DMS153 treated with DMSO at 0.1 percent for 48 hours (cell line): ENCODE measurements at regions not wholly inside any gene's neighbourhood (a gene's known extent, or its start where the extent isn't known, plus 50 kb on each side); places are given as distances from the start of the nearest gene placed in this dataset.
"Not testable (repeated sequence)": the region's sequence is repeated elsewhere in the genome, so short reads cannot be mapped to it uniquely, and the experiment has no call there.

ENCODE experiments used
- DNase-seq: peaks from one replicate; lab custom pipeline; 2025; ENCODE audit not compliant: unreplicated experiment; lab: John Stamatoyannopoulos, UW

DNA sequence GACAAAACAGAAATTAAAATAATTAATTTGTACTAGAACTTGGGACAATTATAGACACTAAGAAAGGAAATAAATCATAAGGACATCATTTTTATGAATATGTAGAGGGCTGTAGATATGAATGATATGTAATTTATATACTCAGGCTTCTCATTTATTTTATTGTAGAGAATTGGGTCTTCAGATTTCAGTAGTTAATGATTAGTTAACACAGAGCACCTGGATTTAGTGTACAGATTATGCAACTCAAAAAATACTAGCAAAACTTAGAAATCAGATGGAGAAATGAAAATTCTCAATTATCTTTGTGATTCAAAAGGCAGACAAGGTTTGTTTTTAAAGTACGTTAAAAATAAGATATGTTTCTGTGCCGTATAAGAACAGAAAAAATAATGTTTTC is 1311.7 kb upstream of the SLC39A10 start:
- DNase-seq, result no peak

DNA sequence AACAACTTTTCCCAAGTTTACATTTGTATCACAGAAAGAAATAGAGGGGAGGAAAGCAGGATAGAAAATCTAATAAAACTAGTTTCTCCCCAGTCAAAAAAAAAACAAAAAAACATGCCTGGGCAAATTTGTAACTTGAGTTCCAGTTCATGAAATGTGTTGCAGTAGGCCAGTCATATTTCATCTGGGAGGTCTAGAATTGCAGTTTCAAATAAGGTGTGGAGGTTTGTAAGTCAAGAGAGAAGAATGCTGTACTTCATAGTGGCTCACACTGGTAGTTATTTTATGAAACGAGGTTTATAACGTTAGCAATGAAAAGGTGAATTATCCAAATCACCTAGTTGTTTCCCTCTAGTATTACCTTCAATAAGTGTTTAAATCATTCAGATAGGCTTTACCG is 1313.9 kb upstream of the SLC39A10 start:
- DNase-seq, result no peak

DNA sequence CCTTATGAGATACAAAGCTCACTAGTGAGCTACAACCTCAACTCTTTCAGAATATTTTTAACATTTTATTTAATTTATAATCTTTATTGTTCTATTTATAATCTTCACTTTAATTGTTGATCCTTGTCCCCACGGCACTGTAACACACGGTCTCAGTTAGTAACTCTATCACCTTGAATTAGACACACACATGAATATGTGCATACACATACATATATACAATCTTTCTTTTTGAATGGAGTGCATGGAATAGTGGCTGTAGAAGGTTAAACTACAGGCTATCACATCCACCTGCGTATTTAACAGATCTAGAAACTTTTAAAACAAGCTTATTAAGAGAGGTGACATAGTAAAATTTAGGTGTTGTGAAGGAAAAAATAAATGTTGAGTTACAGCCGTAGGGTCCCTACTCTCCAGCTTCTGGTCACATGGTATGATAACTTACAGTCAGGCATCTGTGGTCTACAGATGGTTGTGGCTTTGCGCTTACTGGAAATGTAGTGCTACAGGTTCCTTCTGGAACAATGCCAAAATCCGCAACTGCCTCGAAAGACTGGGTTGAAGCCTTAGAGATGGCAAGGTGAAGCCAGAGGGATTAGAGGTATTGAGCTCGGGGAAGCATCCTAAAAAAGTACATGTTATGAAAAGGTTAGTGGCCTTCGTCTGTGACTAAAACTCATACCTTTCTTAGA is 1324.1 kb upstream of the SLC39A10 start:
- DNase-seq, result no peak

DNA sequence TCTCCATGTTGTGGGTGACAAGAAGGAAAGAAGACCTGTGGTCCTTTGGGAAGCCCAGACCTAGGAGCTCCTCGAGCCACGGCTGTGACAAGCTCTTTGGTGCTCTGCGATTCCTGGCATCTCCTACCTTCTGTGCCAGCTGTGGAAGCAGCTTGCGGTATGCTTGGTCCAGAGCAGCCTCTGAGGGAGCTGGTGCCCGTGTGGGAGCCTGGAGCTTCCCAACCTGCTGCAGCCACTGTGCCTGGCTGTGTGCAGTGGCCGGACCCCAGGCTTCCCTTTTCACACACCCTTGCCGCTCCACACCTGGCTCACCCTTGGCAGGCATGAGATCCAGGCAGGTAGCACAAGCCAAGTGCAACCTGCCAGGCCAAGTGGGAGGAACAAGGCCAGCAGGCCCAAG is 1328.6 kb upstream of the SLC39A10 start:
- DNase-seq, result no peak

DNA sequence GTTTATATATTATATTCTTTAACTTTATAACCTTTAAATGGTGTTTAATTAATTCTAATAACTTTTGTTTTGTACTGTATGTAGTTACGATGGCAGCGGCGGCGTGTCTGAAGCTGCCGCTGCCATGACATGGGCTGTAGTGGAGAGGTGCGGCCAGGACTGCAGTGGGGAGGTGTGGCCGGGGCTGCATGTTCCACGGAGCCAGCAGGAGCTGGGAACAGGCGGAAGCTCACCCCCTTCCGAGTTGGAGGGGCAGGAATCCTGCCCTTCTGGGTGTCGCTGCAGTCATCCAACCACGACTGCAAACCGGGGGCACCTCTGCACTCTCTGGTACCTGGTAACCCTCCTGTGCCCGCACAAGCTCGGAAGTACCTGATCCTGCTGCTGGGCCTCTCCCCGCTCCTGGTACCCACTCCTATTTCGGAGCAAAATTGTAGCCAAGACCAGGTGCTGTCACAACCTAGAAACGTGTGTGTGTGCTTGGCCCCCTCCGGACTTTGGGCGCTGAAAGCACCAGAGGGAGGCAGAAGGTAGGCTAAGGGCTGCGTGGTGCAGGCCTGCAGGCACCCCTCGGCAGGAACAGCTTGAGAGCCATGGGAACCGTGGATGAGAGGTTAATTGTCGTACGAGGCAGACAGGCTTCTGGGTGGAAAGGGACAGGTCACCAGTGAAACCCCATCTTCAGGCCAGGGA is 1329.7 kb upstream of the SLC39A10 start:
- DNase-seq, result no peak

DNA sequence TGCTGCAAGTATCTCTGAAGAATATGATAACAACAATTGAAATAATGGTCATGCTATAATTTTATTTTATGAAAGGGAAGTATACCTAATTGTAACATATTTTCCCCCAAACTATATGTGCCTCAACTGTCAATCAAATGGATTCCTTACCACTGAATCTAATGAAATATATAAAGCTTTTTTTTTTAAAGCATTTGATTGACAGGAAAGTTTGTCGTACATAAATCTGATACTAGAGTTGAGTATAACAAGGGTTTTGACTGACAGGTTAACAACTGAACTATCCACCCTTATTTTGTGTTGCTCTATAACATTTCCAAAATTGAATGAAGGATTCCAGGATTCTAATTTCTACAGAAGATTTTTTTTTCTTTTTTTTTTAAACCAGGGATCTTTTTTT is 1333.3 kb upstream of the SLC39A10 start:
- DNase-seq, result no peak

DNA sequence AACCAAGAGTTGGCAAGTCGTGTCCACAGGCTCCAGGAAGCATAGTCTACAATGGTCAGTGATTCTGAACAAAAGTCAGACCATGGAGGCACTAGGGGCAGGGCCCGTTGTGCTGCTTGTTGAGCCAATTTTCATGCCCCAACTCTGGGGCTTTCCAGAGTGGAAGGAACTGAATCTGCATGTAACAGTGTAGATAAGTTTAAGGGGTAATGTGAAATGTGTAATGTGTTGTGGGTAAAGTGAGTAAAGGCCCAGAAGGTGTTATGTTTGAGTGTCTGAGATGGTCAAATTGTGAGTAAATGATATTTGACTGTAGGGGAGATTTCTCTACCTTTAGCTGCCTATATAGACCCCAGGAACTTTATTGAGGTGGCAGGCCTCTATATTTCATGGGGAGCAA is 1336.5 kb upstream of the SLC39A10 start:
- DNase-seq, result no peak

DNA sequence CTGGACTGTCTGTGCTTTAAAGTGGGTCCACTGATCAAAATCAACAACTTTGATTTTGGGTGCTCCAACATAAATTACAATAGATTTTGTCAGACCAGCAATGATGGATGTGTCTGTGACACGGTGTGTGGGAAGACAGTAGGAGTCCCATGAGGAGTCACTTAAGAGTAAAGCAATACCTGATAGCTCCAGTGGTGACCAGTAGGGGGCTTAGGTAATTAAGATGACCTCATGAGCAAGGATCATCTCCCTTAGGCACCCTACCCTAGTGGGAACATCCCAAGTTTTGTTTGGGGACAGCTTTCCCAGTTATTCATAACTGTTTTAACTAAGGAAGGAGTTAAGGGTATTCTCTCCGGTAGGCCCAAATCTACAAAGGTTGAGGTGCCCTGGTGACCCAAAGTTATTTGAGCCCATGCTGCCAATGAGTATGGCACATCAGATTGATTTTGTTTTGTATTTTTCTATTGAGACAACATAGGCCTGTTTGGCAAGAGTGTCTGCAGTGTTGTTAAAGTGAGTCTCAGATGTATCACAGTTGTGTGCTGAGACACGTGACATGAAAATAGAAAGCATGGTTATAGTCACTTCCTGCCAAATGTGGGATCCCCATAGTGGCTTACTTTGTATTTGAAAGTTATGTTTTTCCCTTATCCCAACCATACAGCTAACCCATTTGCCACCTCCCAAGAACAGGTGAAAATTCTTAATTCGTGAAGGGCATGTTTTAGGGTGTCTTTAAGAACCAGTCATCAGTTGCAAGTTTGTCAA is 1337.6 kb upstream of the SLC39A10 start:
- DNase-seq, result no peak

DNA sequence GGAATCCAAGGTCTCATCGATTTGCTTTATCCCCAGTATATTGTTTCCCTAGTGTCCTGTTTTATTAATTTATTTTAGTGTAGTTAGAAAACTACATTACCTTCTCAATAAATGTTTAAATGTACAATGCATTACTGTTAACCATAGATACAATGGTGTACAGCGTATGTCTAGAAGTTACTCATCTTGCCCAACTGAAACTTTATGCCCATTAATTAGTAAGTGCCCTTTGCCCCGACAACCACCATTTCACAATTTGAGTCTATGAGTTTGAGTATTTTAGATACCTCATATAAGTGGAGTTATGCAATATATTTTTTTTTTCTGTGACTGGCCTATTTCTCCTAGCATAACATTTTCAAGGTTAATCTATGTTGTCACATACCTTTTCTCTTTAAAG is 1343.0 kb upstream of the SLC39A10 start:
- no peak for DNase-seq

DNA sequence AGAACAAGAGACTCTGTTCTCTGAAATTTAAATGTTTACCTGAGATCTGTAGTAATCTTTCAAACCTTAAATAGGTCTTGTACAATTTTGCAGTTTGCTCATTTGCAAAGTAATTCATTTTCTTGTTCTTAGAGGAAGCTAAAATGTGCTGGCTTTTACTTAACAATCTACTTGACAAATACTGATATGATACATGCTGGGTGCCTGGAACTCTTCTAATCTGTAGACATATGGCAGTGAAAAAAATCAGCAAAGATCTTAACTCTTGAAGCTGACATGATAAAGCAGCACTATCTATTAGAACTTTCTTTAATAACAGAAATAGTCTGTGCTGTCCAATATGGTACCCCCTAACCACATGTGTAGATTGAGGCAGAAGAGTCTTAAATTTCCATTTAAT is 1352.8 kb upstream of the SLC39A10 start:
- no peak for DNase-seq

DNA sequence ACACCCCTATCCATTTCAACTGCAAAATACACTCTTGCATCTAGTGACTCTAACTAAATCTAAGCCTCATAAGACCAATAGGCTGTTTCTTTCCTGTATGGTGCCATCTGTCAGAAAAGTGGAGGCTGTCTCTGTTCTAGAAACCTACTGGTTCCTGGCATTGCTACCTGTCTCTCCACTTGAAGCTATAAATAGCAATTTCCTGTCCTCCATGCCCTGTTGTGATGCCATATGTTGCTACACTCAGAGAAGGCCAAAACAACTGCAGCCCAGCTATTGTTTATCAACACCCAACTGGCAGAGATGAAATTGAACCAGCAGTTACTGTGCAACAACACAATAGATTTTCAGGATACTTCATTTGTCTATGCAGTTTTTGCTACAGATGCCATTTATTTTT is 1355.1 kb upstream of the SLC39A10 start:
- DNase-seq, result peak; percentile 48

DNA sequence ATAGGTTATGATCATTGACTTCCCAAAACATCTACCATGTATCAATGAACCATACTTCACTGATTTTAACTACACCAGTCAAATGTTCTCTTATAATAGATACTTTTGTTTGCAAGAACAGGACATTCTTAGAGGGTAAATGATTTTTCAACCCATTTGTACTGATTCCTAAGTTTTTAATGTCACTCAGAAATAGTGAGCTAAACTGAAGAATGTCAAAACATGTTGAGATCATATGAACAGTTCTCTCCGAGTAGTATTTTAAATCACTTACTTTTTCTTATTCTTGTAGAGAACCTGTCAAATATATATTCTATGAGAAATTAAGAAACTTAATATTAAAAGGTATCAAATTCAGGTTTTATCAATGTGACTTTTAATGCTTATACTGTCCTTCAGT is 1362.9 kb upstream of the SLC39A10 start:
- no peak for DNase-seq

DNA sequence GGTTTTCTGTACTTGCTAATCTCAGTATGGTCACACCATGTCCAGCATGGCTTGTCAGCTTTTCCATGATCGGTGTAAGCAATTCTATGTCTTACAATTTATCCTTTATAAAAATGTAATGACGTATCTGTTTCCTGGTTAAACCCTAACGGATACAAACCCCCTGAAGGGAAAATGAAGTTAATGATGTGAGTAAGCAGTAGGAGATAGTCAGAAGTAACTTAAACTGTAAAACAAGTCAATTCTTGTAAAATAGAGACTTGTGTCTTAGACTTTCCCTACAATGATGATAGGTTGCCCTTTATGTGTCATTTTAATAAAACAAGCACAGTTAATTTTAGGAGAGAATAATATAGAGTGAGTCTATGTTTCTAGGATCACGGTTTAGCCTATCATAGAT is 1365.9 kb upstream of the SLC39A10 start:
- no peak for DNase-seq

DNA sequence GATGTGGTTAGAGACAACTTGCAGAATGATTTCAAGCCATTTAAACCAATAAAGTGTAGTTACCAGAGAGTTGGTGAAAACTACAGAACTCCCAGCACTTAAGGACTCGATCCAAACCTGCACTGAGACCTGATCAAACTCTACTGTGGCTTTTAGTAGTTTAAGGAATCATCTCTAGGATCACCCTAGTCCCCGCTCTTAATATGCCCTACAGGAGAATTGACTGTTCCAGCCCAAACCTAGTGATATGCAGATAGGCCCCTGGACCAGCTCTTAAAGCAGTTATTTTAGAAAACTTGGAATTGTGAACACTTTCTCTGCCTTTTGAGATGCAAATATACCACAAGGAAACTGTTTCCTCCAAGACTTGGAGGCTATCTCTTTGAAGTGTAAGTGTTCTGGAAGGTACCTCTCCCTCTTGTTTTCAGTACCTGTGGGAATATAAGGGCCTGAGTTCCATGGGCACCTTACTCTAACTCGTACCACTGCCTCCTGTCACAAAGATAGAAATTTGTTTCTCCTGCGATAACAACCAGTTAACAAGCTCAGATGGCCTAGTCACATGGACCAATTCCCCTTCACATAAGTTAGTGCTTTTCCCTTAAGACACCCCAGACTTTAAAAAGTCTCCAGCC is 1367.2 kb upstream of the SLC39A10 start:
- DNase-seq, result no peak

DNA sequence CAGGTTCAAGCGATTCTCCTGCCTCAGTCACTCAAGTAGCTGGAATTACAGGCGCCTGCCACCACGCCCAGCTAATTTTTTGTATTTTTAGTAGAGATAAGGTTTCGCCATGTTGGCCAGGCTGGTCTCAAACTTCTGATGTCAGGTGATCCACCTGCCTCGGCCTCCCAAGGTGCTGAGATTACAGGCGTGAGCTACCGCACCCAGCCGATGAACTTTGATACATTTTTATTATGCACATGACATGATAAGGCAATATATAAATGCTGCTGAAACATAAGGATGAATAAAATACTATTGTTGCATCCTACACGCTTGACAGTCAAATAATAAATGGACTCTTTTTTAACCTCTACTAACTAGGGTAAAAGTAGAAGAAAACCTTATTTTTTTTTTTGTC is 1380.4 kb upstream of the SLC39A10 start:
- DNase-seq, result not testable (repeated sequence)

DNA sequence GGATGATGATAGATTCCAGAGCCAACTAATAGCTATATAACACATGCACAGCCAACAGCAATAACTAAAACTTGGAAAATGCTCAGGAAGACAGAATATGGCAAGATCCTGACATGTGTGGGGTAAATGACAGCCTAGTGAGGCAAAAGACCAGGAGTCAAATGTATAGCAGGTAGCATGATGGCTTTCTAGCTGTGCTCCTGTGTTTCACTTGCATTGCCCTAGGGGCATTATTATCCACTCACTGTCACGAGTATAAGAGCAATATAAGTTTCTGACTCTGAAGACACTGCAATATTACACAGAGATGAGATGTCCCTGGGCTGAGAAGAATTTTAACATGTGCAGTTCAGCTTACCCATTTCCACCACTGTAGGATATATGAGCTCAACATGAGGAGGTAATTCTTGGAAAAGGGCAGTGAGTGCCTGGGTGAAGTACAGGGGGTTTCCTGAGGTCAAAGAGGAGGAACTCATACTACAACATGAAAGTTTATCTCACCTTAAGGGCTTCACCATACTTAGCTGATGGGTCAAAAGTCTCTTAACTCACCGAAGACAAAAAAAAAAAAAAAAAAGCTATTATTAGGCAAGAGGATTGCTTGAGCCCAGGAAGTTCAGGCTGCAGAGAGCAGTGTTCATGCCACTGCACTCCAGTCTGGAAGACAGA is 1385.6 kb upstream of the SLC39A10 start:
- DNase-seq, result no peak

DNA sequence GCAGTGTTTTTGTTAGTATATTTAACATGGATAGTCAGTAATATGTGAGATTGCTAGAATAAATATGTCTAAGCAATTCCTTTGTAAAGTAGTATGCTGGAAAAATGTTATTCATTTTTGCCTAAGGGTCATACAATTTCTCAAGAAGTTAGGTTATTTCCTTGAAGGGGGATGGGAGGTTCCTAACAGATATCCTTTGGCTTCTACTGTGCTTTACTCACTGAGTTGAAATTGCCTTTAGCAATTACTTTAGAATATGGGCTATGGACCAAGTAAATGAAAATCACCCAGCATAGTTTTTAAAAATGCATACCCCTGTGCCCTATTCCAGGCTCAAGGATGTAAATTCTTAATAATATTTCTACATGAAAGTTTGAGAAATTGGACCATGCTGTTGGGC is 1386.4 kb upstream of the SLC39A10 start:
- no peak for DNase-seq

DNA sequence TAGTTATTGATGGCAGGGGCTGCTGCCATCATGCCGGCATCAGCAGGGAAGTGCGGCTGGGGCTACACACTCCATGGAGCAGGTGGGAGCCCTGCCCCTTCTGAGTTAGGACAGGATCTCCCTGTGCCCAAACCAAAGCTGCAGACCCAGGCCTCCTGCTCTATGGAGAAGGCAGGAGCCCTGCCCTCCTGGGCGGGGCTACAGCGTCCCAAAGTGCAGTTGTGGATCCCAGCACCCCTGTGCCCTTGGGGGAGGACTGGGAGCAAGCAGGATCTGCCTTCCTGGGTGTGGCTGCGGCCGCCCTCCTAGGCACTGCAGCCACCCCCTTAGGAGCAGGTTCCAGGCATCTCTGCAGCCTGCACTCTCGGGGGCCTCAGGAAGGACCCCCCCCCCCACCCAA is 1392.4 kb upstream of the SLC39A10 start:
- DNase-seq, result no peak

DNA sequence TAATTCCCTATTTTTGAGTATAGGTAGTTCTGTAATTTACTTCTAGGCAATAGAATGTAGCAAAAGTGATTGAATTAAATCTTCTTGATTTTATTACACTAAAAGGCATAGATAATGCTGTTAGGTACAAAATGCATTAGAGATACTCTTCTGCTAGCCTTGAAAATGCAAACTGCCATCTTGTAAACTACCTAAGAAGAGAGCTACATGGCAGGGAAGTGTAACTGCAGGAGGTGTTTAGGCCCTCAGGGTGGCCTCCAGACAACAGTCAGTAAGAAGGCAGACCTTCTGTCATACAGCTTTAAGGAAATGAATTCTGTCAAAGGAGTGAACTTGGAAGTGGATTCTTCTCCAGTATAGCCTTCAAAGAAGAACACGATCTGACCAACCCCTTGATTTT is 1396.8 kb upstream of the SLC39A10 start:
- no peak for DNase-seq

DNA sequence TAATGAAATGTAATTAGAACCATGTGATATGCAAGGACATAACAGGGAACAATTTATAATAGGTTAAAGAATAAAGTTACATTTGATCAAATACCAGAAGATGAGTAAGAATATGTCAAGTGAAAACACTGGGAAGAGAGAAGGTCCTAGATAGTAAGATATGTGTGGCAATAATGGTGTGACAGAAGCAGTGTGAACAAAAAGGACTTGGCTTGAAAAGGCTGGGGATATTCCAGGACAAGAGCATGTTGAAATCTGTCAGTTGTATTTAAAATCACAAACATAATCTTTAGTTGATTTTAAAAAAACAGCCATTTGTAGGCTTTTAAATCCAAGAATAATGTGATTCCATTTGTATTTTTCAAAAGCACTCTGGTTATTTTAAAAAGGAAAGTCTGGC is 1399.9 kb upstream of the SLC39A10 start:
- no peak for DNase-seq
